Ureter (tissue), 1 donor: ENCODE measurements at regions not wholly inside any gene's neighbourhood (a gene's known extent, or its start where the extent isn't known, plus 50 kb on each side); places are given as distances from the start of the nearest gene placed in this dataset.

Experiments
- DNase-seq: peaks from one replicate; pipeline ENCODE4 v3.0.0-alpha.2; 2020; ENCODE audit warnings: low spot score
- donor health status: DM: yes; HTN: yes; CAD: no.

DNA sequence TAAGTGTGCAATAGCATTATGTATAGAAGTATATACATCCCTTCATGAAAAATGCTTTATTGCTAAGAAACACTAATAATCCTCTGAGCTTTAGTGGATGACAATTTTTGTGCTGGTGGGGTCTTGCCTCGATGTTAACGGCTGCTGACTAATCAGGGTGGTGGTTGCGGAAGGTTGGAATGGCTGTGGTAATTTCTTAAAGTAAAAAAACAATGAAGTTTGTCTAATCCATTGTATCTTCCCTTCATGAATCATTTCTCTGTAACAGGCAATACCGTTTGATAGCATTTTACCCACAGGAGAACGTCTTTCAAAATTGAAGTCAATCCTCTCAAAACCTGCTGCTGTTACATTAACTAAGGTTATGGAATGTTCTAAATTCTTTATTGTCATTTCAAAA lies 816.5 kb upstream of the GJE1 start:
- DNase-seq, result no peak

GRCh38 chr6:141313986-141314385 lies 818.7 kb upstream of the GJE1 start:
- DNase-seq, result no peak

DNA sequence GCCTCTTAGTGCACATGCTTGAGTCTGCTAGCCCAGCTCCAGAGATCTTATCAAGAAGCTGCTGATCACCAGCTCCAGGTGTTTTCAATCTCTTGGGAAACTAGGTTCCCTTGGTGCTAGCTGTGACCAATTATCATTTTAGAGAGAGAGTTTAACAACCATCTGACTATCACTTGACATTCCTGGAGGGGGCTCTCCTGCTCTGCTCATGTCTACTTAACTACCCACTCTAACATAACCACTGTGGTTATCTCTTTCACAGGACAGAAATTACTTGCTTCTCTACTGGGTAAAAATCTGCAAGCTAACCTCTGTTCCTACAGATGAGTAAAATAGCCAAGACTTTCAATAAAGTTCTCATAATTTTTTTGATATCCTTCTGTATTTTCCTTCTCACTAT lies 823.4 kb upstream of the GJE1 start:
- DNase-seq, result no peak

GRCh38 chr6:141307309-141307998 lies 825.3 kb upstream of the GJE1 start:
- DNase-seq, result no peak

GRCh38 chr6:141303907-141304306 lies 828.8 kb upstream of the GJE1 start:
- no peak for DNase-seq

GRCh38 chr6:141301779-141302178 lies 830.9 kb upstream of the GJE1 start:
- no peak for DNase-seq

DNA sequence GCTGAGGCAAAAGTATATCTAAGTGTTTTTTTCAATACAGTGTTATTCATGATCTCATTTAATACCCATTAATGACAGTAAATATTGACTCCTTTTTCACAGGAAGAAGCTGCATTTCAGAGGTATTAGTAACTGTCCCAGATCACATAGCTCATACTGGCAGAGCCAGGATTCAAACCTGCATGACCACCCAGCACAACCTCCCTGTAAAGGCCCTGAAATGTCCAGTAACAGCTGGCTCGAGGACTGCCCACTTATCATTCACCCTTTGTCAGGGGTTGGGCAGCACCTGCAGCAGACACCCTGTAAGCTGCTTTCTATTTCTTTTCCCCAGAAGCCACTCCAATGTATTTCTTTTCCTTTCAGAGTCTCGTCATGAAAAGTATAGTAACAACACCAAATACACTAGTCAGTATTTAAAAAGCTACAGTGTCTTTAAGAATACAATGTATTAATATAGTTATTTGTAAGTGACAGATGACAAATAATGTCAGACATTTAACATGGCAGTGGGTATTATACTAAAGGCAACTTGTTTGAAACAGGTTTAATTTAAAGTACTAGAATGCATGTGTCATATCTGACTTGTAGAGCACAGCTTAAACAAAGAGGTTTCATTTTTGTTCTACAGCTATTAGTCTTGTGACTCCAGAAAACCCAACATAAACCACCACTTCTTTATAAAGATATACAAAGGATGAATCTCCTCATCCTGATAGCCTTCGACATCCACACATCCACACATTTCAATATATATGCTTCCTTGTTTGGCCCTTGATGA lies 841.6 kb upstream of the GJE1 start:
- no peak for DNase-seq

DNA sequence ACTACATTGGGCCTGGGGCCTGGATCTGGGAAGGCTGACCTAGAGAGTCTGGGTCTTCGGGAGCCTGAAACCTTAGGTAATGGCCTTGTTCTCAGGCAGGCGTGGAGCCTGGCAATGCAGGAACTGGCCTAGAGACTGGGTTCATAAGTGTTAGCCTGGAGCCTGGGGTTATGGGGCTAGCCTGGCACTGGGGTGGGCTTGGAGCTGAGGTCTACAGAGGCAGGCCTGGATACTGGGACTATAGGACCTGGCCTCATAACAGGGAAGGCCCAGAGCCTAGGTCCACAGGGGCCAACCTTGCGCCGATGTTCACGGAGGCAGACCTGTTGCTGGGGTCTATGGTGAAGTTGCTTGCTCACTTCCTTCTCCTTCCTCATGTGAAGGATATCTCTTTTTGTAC lies 843.8 kb upstream of the GJE1 start:
- DNase-seq, result no peak

GRCh38 chr6:141282263-141282662 lies 850.5 kb upstream of the GJE1 start:
- DNase-seq, result no peak

GRCh38 chr6:141269684-141270083 lies 863.0 kb upstream of the GJE1 start:
- DNase-seq, result no peak

- no peak for DNase-seq
Observed at GRCh38 chr6:141267420-141267819, 865.3 kb upstream of the GJE1 start.

- no peak for DNase-seq
Observed at GRCh38 chr6:141265756-141266623, 866.7 kb upstream of the GJE1 start.

GRCh38 chr6:141264101-141264500 lies 868.6 kb upstream of the GJE1 start:
- DNase-seq, result no peak

DNA sequence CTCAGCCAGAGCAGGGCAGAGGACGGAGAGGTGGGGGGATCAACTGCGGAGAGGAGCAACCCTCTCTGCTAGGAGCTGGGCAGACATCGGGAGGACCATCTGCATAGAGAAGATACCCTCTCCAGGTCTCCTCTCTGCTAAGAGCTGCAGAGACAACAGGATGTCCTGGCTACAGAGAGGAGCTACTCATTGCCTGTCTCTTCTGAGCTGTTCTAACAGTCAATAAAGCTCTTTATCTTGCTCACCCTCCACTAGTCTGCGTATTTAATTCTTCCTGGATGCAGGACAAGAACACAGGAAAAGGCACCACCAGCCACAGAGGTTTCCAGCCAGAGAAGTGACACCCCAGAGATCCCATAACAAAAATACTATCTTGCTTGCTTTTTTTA lies 871.1 kb upstream of the GJE1 start:
- no peak for DNase-seq

- no peak for DNase-seq
Observed at GRCh38 chr6:141261016-141261671, 871.6 kb upstream of the GJE1 start.

DNA sequence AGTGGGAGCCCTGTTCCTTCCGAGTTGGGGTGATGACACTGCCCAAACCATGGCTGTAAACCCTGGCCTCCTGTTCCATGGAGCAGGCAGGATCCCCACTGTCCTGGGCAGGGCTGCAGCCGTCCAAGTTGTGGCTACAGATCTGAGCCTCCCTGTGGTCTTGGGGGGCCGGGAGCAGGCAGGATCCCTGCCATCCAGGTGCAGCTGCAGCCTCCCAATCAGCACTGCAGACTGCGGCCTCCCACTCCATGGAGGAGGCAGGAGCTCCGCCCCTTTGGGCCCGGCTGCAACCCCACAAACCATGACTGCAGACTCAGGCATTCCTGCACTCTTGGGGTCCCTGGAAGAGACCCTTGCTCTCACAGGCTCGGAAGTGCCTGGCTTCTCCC lies 872.1 kb upstream of the GJE1 start:
- DNase-seq, result no peak

GRCh38 chr6:141259807-141260206 lies 872.9 kb upstream of the GJE1 start:
- DNase-seq, result no peak

GRCh38 chr6:141259091-141259490 lies 873.6 kb upstream of the GJE1 start:
- DNase-seq, result no peak

GRCh38 chr6:141258516-141258915 lies 874.2 kb upstream of the GJE1 start:
- DNase-seq, result no peak

- no peak for DNase-seq
Observed at GRCh38 chr6:141254336-141254735, 878.4 kb upstream of the GJE1 start.

DNA sequence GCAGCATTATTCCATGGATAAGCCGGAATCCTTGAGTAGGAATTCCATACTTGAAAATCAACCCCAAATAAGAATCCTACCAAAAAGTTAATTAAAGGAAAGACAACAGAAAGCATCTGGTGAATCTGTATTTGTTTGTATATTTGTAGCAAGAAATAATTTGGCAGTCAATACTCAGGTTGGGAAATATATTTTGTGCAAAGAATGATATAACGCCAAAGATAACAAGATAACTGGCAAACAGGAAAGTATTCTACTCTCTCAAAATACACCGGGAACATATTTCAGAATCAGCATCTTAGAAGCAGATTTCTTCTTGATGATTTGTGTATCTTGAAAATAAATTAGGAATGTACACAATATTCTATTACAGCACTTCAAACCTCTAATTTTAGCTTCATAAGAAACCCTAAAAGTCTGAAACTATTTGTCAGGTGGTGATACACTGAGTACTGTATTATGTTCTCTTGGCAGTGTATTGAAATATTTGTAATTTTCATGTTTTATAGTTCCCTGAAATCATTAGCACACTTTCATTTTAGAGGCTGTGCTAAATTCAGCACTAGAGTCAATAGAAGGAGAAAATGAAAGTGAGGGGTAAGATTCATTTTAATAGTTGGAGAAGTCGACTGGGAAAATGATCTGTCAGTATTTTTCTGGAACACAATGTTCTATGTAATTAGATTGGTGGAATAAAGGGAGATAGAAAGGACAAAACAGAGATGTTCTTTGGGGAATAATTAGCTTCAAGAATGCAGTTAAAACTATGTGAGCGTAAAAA lies 879.7 kb upstream of the GJE1 start:
- DNase-seq, result no peak
